A549 (cell line): ENCODE measurements at regions not wholly inside any gene's neighbourhood (a gene's known extent, or its start where the extent isn't known, plus 50 kb on each side); places are given as distances from the start of the nearest gene placed in this dataset.

Experiments
- ATAC-seq, 2 experiments: fragments of 200-7000 bp in 1 of 2; fragments of >200 bp in 1 of 2; cut with Nextera tagmentation in 1 of 2; cut with Tn5 transposase in 1 of 2; 3 replicates each; pipeline versions ENCODE4 v1.8.0 to v1.9.1; 2018 to 2020; ENCODE audit warnings: mild to moderate bottlenecking in 1 of 2, moderate library complexity in 1 of 2
- CTCF ChIA-PET: fragments of 300-600 bp; sonication (Branson Sonifier 250); formaldehyde crosslinking; extraction: SDS; loops from one replicate; lab custom pipeline; 2021; ENCODE audit warnings: antibody characterized with exemption, inconsistent platforms; lab: Yijun Ruan, JAX
- POLR2A ChIA-PET: fragments of 350-600 bp; formaldehyde crosslinking; extraction: SDS; loops from one replicate; lab custom pipeline; 2021; ENCODE audit warnings: antibody characterized with exemption, inconsistent platforms; lab: Yijun Ruan, JAX
- DNase-seq, 2 experiments: peaks; one replicate each; pipeline versions ENCODE4 v3.0.0 to v3.0.0-alpha.2; 2011 to 2016; ENCODE audit warnings: low read depth in 1 of 2, low spot score in 1 of 2
- FAIRE-seq: peaks from 2 replicates; lab custom pipeline; 2011; peaks lifted over from hg19 to GRCh38; lab: Jason Lieb, UNC
- H3K27ac ChIP-seq, 2 experiments: fragments of >200 bp; sonication (Bioruptor Twin); formaldehyde crosslinking; 3 replicates each; pipeline ENCODE4 v1.5.1; 2016 to 2017
- H3K4me1 ChIP-seq: fragments of >200 bp; sonication (Bioruptor Twin); formaldehyde crosslinking; 3 replicates; pipeline ENCODE4 v1.6.1; 2016
- H3K4me2 ChIP-seq: fragments of >200 bp; sonication (Bioruptor Twin); formaldehyde crosslinking; 3 replicates; pipeline ENCODE4 v1.6.1; 2016
- H3K4me3 ChIP-seq: fragments of >200 bp; sonication (Bioruptor Twin); formaldehyde crosslinking; 3 replicates; pipeline ENCODE4 v1.5.1; 2016
- H3K9me3 ChIP-seq: fragments of >200 bp; sonication (Bioruptor Twin); formaldehyde crosslinking; 3 replicates; pipeline ENCODE4 v1.6.1; 2016
- CBX8 ChIP-seq: fragments of 200-600 bp; sonication (generic); IDR thresholded peaks from 2 replicates; pipeline ENCODE4 v1.6.1; 2016
- CEBPB ChIP-seq, 2 experiments: fragments of >200 bp in 1 of 2; sonication (Bioruptor Twin) in 1 of 2; formaldehyde crosslinking in 1 of 2; IDR thresholded peaks; 2 replicates each; pipeline ENCODE4 v1.6.1; 2012 to 2016
- CHD4 ChIP-seq: fragments of 200-600 bp; sonication (generic); IDR thresholded peaks from 2 replicates; pipeline ENCODE4 v1.6.1; 2016; ENCODE audit warnings: antibody characterized with exemption, mild to moderate bottlenecking, borderline replicate concordance
- EHF ChIP-seq: fragments of 250-450 bp; sonication (Bioruptor Pico); IDR thresholded peaks from 2 replicates; pipeline ENCODE4 v1.5.0; 2020; ENCODE audit warnings: mild to moderate bottlenecking
- ELK1 ChIP-seq: fragments of 150-350 bp; IDR thresholded peaks from 2 replicates; pipeline ENCODE4 v1.6.1; 2014; ENCODE audit warnings: low read depth, mild to moderate bottlenecking, low read length
- HDAC2 ChIP-seq: fragments of 200-600 bp; sonication (generic); IDR thresholded peaks from 2 replicates; pipeline ENCODE4 v1.6.1; 2016
- HOXA7 ChIP-seq: fragments of 250-450 bp; sonication (Bioruptor Pico); IDR thresholded peaks from 2 replicates; pipeline ENCODE4 v1.5.0; 2020; ENCODE audit warnings: mild to moderate bottlenecking, moderate library complexity
- KDM1A ChIP-seq: fragments of 200-600 bp; sonication (generic); IDR thresholded peaks from 2 replicates; pipeline ENCODE4 v1.6.1; 2016; ENCODE audit warnings: low read depth, mild to moderate bottlenecking
- MYC ChIP-seq: IDR thresholded peaks from 2 replicates; pipeline ENCODE4 v1.6.1; 2012; ENCODE audit warnings: mild to moderate bottlenecking, inconsistent platforms, low read length, improper control_type of control experiment, borderline replicate concordance
- NFE2L2 ChIP-seq: fragments of 150-350 bp; conservative IDR thresholded peaks from 2 replicates; pipeline ENCODE4 v1.6.1; 2014; ENCODE audit warnings: low read length
- POLR2AphosphoS2 ChIP-seq: conservative IDR thresholded peaks from 2 replicates; pipeline ENCODE4 v1.6.1; 2012; ENCODE audit warnings: low read length, improper control_type of control experiment, inconsistent platforms
- RAD21 ChIP-seq, 2 experiments: fragments of >200 bp in 1 of 2; sonication (Bioruptor Twin) in 1 of 2; formaldehyde crosslinking in 1 of 2; IDR thresholded peaks in 1 of 2; conservative IDR thresholded peaks in 1 of 2; 2 replicates in 1 of 2; 3 replicates in 1 of 2; pipeline ENCODE4 v1.6.1; 2012 to 2018; ENCODE audit warnings: inconsistent platforms in 1 of 2
- RNF2 ChIP-seq: fragments of 200-600 bp; sonication (generic); IDR thresholded peaks from 2 replicates; pipeline ENCODE4 v1.6.1; 2016; ENCODE audit warnings: low read depth, mild to moderate bottlenecking, antibody characterized with exemption, moderate library complexity, borderline replicate concordance
- SREBF2 ChIP-seq: fragments of 450-650 bp; IDR thresholded peaks from 2 replicates; pipeline ENCODE4 v1.6.1; 2014; ENCODE audit warnings: mild to moderate bottlenecking, moderate library complexity
- TFCP2L1 ChIP-seq: fragments of 250-450 bp; sonication (Bioruptor Pico); IDR thresholded peaks from 2 replicates; pipeline ENCODE4 v1.5.0; 2021; ENCODE audit warnings: mild to moderate bottlenecking
- TP53 ChIP-seq: fragments of 250-450 bp; sonication (Bioruptor Pico); IDR thresholded peaks from 2 replicates; pipeline ENCODE4 v1.5.0; 2021; ENCODE audit warnings: mild to moderate bottlenecking, moderate library complexity
- ZSCAN20 ChIP-seq: fragments of 250-450 bp; sonication (Bioruptor Pico); IDR thresholded peaks from 2 replicates; pipeline ENCODE4 v1.8.0; 2022; ENCODE audit warnings: mild to moderate bottlenecking, moderate library complexity
- WGBS: methylation state at CpG from one replicate; pipeline ENCODE4 v1.1.6; 2017; ENCODE audit errors: missing lambda C conversion rate; 5-methylcytosine and 5-hydroxymethylcytosine counted together
- TF ChIP-seq, protein P1 (sequence below): IDR thresholded peaks from 2 replicates; pipeline ENCODE4 v1.6.1; 2012
- TF ChIP-seq, protein P2 (sequence below): fragments of 450-650 bp; IDR thresholded peaks from 2 replicates; pipeline ENCODE4 v1.6.1; 2014; ENCODE audit warnings: antibody characterized with exemption
- TF ChIP-seq, protein P3 (sequence below): fragments of 250-450 bp; sonication (Bioruptor Pico); IDR thresholded peaks from 2 replicates; pipeline ENCODE4 v1.5.0; 2021; ENCODE audit warnings: mild to moderate bottlenecking, moderate library complexity, borderline replicate concordance

GRCh38 chr9:108083796-108084352, 594.3 kb upstream of the KLF4 start:
- FAIRE-seq: no peak
- Histone ChIP-seq H3K27ac (no peak overlapping the region), H3K4me3 (no peak overlapping the region), H3K4me1 (no peaks in the 10 kb centered on the region), H3K4me2 (no peak overlapping the region), H3K9me3 (no peaks in the 10 kb centered on the region)
- CTCF ChIA-PET: interaction anchor here (1.8 kb wide), 1 partner anchor 13 kb away, joined by 5 read pairs; no protein-coding TSS in a partner anchor
- WGBS: 65% methylated on average over 3 of the region's 3 CpGs
- TF ChIP-seq, protein P1, sequence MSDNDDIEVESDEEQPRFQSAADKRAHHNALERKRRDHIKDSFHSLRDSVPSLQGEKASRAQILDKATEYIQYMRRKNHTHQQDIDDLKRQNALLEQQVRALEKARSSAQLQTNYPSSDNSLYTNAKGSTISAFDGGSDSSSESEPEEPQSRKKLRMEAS: no peak
- TF ChIP-seq HDAC2 (no peak), RNF2 (no peak), SREBF2 (no peak), CHD4 (no peak), TP53 (CRISPR knock-in tag) (no peak), MYC (no peak), ZSCAN20 (CRISPR knock-in tag) (no peak), CEBPB (IDR thresholded peaks at IDR 0.05) (no peak), EHF (CRISPR knock-in tag) (no peak), POLR2AphosphoS2 (no peak), CBX8 (no peak), NFE2L2 (no peak), HOXA7 (CRISPR knock-in tag) (no peak), KDM1A (no peak), TFCP2L1 (CRISPR knock-in tag) (no peak), ELK1 (no peak)
- TF ChIP-seq, protein P2, sequence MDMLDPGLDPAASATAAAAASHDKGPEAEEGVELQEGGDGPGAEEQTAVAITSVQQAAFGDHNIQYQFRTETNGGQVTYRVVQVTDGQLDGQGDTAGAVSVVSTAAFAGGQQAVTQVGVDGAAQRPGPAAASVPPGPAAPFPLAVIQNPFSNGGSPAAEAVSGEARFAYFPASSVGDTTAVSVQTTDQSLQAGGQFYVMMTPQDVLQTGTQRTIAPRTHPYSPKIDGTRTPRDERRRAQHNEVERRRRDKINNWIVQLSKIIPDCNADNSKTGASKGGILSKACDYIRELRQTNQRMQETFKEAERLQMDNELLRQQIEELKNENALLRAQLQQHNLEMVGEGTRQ: no peak
- POLR2A ChIA-PET: no interaction called here
- DNase-seq: no peak
- no peak for ATAC-seq

- Histone ChIP-seq H3K27ac (no peak overlapping the region), H3K4me3 (no peak overlapping the region), H3K4me1 (no peaks in the 10 kb centered on the region), H3K9me3 (no peaks in the 10 kb centered on the region), H3K4me2 (no peak overlapping the region)
- 88% methylated on average over 6 of the region's 6 CpGs for WGBS
- DNase-seq: no peak
- ChIA-PET POLR2A (no interaction called here), CTCF (interaction anchor here (1.3 to 1.8 kb wide), 2 partner anchors 12 to 30 kb away, joined by 3 to 5 read pairs; no protein-coding TSS in a partner anchor)
- TF ChIP-seq, protein P3, sequence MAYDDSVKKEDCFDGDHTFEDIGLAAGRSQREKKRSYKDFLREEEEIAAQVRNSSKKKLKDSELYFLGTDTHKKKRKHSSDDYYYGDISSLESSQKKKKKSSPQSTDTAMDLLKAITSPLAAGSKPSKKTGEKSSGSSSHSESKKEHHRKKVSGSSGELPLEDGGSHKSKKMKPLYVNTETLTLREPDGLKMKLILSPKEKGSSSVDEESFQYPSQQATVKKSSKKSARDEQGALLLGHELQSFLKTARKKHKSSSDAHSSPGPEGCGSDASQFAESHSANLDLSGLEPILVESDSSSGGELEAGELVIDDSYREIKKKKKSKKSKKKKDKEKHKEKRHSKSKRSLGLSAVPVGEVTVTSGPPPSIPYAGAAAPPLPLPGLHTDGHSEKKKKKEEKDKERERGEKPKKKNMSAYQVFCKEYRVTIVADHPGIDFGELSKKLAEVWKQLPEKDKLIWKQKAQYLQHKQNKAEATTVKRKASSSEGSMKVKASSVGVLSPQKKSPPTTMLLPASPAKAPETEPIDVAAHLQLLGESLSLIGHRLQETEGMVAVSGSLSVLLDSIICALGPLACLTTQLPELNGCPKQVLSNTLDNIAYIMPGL (CRISPR knock-in tag): no peak
- TF ChIP-seq, protein P1: no peak
- no peak for TF ChIP-seq RAD21 (conservative IDR thresholded peaks at IDR 0.05 in 1 of 2, IDR thresholded peaks at IDR 0.05 in 1 of 2)
- no peak for FAIRE-seq
- no peak for ATAC-seq
Observed at GRCh38 chr9:108083160-108083750, 593.7 kb upstream of the KLF4 start.
